HG03457 (cell line): ENCODE measurements at regions not wholly inside any gene's neighbourhood (a gene's known extent, or its start where the extent isn't known, plus 50 kb on each side); places are given as distances from the start of the nearest gene placed in this dataset.
"Not testable (repeated sequence)": the region's sequence is repeated elsewhere in the genome, so short reads cannot be mapped to it uniquely, and the experiment has no call there.

ENCODE experiments used
- ATAC-seq: cut with Tn5 transposase; IDR thresholded peaks from one replicate; pipeline ENCODE4 v1.9.1; 2021; ENCODE audit warnings: moderate number of reproducible peaks; ENCODE audit not compliant: unreplicated experiment

DNA sequence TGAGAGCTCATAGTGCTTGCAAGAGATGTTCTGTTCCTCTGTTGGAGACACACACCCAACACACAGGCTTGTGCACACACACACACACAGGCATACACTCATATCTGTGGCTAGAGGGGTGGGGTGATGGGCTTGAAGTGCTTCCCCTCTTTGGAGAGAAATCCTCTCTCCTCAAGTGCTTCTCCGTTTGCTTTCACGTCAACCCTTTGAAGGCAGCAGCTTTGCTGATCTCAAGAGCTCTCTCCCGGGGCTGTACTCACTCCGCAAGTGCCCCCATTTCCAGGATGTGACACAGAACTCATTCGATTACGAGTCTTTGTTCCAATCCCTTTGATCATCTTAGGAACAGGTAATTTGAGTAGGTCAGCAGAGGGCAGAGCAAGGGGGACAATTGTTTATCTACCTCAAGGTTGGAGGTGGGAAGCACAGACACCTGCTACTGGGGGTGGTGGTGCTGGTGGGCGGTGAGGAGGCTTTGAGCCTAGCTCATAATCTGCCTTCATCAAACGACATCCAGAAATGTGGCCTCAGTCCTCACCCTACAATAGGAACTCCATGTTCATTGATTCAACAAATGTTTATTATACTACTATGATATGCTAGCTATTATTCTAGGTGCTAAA is 529.8 kb upstream of the CADM1 start:
- no peak for ATAC-seq

GRCh38 chr11:116030697-116031331 is 526.6 kb upstream of the CADM1 start:
- ATAC-seq: no peak

DNA sequence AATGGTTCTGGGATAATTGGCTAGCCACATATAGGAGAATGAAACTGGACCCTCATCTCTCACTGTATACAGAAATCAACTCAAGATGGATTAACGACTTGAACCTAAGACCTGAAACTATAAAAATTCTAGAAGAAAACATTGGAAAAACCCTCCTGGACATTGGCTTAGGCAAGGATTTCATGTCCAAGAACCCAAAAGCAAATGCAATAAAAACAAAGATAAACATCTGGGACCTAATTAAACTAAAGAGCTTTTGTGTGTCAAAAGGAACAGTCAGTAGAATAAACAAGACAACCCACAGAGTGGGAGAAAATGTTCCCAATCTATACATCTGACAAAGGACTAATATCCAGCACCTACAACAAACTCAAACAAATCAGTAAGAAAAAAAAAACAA is 524.3 kb upstream of the CADM1 start:
- ATAC-seq: not testable (repeated sequence)

DNA sequence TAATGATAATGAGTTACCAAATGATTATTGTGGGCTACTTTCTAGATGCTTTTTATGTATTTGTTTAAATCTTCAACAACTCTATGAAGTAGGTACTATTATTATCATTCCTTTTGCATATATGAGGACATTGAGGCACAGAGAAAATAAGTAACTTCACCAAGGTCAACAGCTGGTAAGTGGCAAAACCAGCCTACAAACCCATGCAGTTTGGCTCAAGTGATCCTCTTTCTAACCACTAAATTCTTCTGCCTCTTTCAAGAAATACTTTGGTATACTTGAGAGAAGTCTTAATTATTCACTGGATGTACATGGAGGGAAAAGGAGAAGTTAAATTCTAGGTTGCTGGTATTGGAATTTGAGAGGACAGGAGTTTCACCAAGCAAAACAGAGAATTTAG is 495.2 kb upstream of the CADM1 start:
- no peak for ATAC-seq

GRCh38 chr11:115996808-115997188 is 492.6 kb upstream of the CADM1 start:
- peak; percentile 11 for ATAC-seq

DNA sequence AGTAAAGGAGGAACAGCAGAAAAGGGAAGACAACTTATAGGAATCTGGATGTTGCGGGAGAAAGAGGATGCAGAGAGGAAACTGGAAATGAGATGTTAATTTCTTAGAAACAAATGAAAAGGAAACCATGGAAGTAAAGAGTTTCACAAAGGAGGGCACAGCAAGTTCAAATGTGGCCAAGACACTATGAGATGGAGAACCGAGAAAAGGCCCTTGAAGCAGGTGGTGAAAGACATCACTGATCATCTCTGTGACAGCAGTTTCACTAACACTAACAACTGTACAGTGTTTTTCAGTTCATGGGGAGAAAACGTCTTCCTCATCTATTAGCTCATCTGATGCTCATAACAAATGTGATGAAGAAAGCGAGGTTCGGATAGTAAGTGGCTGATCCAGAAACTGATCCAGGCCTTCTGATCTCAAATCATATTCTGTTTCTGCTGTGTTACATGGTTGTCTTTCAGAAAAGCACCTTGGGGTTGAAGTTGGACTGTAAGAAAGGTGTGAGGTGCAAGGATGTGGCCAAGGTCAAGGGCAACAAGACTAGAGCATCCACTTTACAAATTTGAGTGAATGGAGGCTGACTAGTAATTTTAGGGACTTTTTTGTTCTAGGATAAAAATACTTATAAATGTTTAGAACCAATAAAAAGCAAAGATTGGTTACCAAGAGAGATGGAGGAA is 492.1 kb upstream of the CADM1 start:
- peak; percentile 93 for ATAC-seq

DNA sequence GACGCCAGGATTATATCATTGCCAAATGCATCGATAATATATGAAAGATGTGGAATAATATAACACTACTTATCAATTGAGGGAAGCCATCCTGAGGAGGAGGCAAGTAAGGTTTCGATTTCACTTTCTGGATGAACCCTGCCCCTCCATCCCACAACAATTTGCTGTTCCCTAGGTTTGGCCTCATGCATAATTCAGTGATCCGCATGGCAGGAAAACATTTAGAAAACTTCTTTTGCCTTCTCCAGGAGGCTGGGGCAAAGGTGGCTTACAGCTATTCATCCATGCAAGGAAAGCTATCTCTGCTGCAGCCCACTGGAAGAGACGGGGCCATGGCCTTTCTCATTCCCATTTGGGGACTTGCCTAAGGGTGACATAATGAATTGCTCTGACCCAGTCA is 489.4 kb upstream of the CADM1 start:
- no peak for ATAC-seq

- ATAC-seq: no peak
Observed at GRCh38 chr11:115990004-115990447, 485.8 kb upstream of the CADM1 start.

DNA sequence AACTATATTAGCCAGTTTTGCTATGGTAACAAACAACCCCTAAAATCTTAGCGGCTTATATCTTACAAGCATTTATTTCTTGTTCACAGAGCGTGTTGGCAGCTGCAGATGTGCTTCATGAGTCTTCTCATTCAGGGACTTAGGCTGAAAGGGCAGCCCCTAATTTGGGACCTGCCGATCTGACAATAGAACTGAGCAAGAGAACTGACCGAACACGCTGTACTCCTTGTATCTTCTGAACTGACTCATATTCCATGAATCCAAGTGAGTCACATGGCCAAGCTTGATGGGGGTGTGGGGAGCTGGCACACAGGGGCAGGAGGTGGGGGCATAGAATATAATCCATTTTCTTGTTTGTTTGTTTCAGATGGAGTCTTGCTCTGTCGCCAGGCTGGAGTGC is 481.7 kb upstream of the CADM1 start:
- no peak for ATAC-seq

DNA sequence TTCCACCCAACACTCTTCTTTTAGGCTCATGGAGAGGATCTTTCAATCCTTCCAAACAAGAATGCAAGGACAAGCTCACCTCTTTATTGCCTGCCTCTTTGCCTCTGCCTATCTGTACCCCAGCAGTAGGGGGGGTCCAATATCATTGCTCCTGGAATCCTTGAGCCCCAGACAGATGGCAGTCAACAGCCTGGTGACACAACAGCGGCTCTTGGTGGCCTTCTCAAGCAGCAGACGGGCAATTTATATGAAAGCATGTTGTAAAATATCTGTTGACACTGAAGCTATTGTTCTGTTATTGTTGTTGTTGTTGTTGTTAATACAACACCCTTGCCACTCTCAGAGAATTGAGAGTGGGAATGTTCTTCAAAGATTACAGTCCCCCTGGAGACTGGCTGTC is 480.0 kb upstream of the CADM1 start:
- no peak for ATAC-seq

- no peak for ATAC-seq
Observed at GRCh38 chr11:115982666-115983065, 478.5 kb upstream of the CADM1 start.

GRCh38 chr11:115981814-115982471 is 477.7 kb upstream of the CADM1 start:
- no peak for ATAC-seq

DNA sequence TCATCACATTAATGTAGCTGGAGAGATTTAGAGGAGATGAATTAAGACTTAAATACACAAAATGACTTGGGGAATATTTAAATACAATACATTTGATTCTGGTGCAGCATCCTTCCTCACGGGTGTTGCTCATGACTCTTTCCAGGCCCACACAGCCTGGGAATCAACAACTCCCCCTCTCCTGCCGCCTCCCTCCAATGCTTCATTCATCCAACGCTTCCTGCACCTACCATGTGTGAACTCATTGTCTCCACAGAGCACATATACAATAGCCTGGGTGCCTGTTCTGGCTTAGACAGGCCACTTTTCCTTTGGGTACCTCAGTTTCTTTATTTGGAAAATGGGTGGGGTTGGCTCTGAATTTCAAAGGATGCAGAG is 476.9 kb upstream of the CADM1 start:
- ATAC-seq: no peak

DNA sequence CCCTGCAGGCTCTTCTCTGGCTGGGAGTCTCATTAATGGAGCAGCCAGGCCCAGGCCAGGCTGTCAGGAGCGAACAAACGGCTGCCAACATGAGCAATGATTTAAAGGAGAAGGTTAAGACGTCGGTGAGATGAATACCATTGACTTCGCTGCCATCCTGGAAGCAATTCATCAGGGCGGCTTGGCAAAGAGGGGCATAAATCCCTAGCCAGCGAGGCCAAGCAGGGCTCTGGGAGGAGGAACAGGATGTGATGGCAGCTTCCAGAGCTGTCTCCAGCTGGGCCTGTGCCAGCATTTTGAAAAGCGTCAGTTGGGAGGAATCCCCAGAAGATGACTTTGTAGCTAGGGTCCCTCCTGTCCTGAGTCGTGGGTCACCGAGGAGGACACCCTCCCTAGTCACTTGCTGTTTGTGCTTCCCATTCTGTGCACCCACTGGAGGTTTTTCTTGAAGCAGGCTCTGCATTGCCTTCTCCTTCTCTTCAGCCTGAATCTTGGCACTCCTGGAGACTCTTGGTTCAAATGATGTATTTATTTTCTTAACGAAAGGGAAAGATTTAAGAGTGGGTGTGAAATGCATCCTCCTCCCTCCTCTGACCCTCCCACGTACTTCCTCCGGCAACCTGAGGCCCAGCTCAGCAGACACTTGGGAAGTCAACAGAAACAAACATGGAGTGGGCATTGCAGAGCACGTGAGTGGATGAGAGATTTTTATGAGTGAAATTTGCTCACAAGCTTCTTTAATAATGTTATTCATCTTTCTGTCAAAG is 476.3 kb upstream of the CADM1 start:
- ATAC-seq: no peak

GRCh38 chr11:115974703-115975102 is 470.5 kb upstream of the CADM1 start:
- ATAC-seq: no peak

GRCh38 chr11:115967203-115967602 is 463.0 kb upstream of the CADM1 start:
- ATAC-seq: not testable (repeated sequence)

GRCh38 chr11:115965767-115966504 is 461.7 kb upstream of the CADM1 start:
- no peak for ATAC-seq

GRCh38 chr11:115964091-115964490 is 459.9 kb upstream of the CADM1 start:
- no peak for ATAC-seq

DNA sequence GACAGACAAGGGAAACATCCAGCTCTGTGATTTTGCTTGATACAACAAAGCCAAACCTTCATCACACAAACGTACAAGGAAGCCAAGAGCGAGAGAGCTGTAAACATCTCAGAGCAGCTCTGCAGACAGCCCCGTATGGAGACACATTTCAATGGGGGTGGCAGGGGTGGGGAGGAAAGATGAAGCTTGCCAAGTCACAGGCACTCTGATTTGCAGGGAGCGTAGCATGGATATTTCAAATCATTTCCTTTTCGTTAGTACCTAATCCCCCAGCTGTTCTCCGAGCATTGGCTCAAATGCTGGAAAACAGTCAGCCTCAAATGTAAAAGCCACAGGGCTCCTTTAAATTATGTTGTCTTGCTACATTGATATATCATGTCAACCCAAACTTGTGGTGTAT is 458.9 kb upstream of the CADM1 start:
- ATAC-seq: no peak
